ENCODE measurements at regions not wholly inside any gene's neighbourhood (a gene's known extent, or its start where the extent isn't known, plus 50 kb on each side); places are given as distances from the start of the nearest gene placed in this dataset.

DNA sequence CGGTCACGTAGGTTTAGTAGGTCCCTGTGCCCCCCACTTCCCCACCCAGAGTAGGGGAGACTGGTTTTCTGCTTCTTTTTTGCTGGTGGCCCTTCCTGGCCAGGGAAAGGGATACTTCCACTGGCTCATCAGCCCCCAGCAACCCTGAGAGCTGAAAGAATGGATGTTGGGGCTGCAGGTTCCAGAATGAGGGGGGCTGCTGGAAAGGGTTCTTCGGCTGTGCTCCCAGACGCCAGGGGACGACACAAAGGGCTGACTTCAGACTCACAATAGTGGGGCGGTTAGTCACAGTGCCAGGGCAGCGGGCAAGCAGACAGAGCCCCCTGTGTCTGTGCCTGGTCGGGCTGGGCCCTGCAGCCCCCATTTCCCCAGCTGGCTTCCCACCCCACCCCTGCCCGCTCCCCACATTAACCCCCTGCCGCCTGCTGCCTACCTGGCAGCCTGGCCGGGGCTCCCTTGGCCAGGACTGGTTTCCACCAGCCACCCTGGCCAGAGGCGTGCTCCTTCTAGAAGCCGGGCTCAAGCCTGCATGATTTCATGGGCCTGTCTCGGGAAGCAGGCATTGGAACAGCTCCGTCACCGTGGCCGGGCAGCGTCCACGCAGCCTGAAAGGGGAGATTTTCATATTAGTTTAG, 79.1 kb upstream of the WNT7B start:
- DNase-seq = no peak
- Mint-ChIP-seq H3K9me3 (no peaks in the 10 kb centered on the region), H3K36me3 (peaks cover 3% of the 10 kb centered on the region), H3K4me3 (no peak overlapping the region), H3K27me3 (no peaks in the 10 kb centered on the region), H3K27ac (peak overlapping the region; percentile 92), H3K4me1 (ENCODE audit: low read depth) (peaks cover 47% of the 10 kb centered on the region)
- ChIA-PET POLR2A (interaction anchor here (0.8 to 1.1 kb wide), 2 partner anchors 14 to 19 kb away, joined by 3 read pairs; no protein-coding TSS in a partner anchor), CTCF (interaction anchor here (1.0 to 1.8 kb wide), 3 partner anchors 11 to 50 kb away, joined by 3 to 5 read pairs (median 3); no protein-coding TSS in a partner anchor)
- intact Hi-C loops (cut with micrococcal nuclease) = loop anchor here (2.0 kb wide), 1 partner anchor 13 kb away; no protein-coding TSS in a partner anchor

DNA sequence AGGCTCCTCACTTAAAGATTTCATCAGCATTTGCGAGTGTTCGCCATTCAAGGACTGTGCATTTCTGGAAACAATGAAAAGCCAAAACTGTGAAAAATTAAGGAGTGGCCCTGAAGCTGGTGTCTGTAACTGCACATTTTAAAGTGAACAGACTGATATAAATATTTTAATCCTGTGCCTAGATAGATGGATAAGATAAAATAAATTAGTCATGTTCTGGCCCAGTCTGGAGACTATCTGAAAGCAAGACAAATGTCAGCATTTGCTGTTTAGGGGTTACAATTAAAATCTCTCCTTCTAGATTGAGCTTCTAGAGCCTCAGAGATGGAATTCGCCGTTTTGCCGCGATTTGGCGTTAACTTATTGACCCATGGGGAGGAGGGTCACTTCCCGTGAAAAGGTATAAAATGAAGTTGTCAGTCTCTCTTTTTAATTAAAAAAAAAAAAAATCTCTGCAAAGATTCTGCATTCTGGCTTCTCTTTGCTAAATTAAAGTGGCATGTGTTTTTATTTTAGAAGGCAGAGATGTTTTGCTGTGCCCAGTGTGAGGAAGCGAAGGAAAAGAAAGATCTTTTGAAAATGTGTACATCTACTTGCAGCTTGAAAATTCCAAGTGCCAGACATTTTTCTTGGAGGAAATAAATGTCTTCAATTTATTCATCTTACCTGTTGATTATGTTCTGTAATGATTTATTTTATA, 79.7 kb upstream of the WNT7B start:
- Mint-ChIP-seq H3K4me3 (no peak overlapping the region), H3K9me3 (no peaks in the 10 kb centered on the region), H3K27me3 (no peaks in the 10 kb centered on the region), H3K4me1 (ENCODE audit: low read depth) (peaks cover 40% of the 10 kb centered on the region), H3K27ac (no peak overlapping the region), H3K36me3 (peaks cover 3% of the 10 kb centered on the region)
- CTCF ChIA-PET = interaction anchor here (1.0 to 1.8 kb wide), 2 partner anchors 43 to 50 kb away, joined by 3 to 5 read pairs; no protein-coding TSS in a partner anchor
- DNase-seq = no peak
- intact Hi-C loops (cut with micrococcal nuclease) = no loop called here
- POLR2A ChIA-PET = interaction anchor here (0.8 to 1.1 kb wide), 2 partner anchors 13 to 20 kb away, joined by 3 read pairs; no protein-coding TSS in a partner anchor

DNA sequence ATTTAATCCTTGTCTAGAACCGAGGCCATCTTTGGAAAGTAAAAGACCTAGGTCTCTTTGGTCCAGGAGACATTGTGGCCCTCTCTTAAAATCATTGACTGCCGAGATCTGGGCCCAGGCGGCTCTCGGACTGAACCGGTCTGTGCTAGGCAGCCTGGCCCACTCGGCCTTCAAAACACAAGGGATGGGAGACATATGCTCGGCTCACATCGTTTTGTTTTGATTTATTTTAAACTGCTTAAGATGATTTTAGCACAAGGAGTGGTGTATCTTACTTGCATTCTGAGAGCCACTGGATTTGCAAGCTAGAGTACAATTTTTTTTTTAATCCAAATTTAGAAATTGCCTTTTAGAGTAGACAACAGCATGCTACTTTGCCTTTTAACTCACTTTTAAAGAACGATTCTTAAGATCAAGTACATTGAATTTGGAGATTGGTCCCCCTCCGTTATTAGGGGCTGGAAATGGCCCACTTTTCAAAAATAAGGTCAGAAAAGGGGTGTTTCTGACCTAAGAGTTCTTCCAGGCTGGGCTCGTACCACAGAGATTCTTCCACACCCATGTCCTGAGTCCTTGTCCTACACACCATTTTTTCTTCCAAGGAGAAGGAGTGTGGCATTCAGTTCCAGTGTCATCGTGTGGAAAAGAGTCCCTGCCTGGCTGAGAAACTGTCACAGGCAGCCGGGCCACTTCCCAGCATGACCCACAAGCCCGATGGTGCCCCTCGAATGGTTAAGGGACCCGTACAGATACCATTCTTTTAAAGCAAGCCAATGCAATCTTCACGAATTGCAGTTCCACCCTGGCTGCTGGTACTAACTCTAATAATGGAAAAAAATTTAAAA, 80.5 kb upstream of the WNT7B start:
- Mint-ChIP-seq H3K36me3 (peaks cover 3% of the 10 kb centered on the region), H3K4me1 (ENCODE audit: low read depth) (peaks cover 42% of the 10 kb centered on the region), H3K9me3 (no peaks in the 10 kb centered on the region), H3K27me3 (no peaks in the 10 kb centered on the region), H3K4me3 (peak overlapping the region; percentile 26), H3K27ac (peak overlapping the region; percentile 85)
- no peak for DNase-seq
- intact Hi-C loops (cut with micrococcal nuclease) = loop anchor here (1.0 kb wide), 1 partner anchor 22 kb away; no protein-coding TSS in a partner anchor
- ChIA-PET POLR2A (interaction anchor here (1.1 to 1.3 kb wide), 2 partner anchors 12 to 13 kb away, joined by 3 to 6 read pairs; no protein-coding TSS in a partner anchor), CTCF (interaction anchor here (0.6 to 3.4 kb wide), 4 partner anchors 21 to 240 kb away, joined by 3 to 8 read pairs (median 4); no protein-coding TSS in a partner anchor)

DNA sequence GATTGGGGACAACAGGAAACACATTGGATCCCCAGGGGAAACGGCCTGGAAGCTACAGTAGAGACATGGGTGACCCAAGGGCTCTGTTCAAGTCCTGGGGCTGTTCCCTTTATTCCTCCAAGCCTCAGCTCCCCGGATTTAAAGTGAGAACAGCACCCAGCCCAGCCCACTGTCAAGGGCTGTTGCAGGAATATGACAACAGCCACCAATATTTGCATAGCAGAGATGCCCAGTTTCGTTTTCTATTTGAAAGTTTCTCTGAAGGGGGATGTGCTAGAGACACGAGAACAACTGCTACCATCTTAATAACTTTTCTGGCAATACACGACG, 81.1 kb upstream of the WNT7B start:
- peak overlapping the region; percentile 85 for H3K27ac Mint-ChIP-seq
- no peak overlapping the region for H3K4me3 Mint-ChIP-seq
- intact Hi-C loops (cut with micrococcal nuclease) = loop anchor here (1.0 kb wide), 1 partner anchor 23 kb away; no protein-coding TSS in a partner anchor
- CTCF ChIA-PET = interaction anchor here (0.6 to 3.4 kb wide), 3 partner anchors 22 to 240 kb away, joined by 3 to 8 read pairs (median 5); no protein-coding TSS in a partner anchor
- H3K27me3 Mint-ChIP-seq = no peaks in the 10 kb centered on the region
- peak; percentile 61 for DNase-seq
- H3K4me1 Mint-ChIP-seq (ENCODE audit: low read depth) = peaks cover 38% of the 10 kb centered on the region
- POLR2A ChIA-PET = interaction anchor here (1.3 kb wide), 1 partner anchor 13 kb away, joined by 6 read pairs; no protein-coding TSS in a partner anchor
- no peaks in the 10 kb centered on the region for H3K9me3 Mint-ChIP-seq
- peaks cover 3% of the 10 kb centered on the region for H3K36me3 Mint-ChIP-seq

DNA sequence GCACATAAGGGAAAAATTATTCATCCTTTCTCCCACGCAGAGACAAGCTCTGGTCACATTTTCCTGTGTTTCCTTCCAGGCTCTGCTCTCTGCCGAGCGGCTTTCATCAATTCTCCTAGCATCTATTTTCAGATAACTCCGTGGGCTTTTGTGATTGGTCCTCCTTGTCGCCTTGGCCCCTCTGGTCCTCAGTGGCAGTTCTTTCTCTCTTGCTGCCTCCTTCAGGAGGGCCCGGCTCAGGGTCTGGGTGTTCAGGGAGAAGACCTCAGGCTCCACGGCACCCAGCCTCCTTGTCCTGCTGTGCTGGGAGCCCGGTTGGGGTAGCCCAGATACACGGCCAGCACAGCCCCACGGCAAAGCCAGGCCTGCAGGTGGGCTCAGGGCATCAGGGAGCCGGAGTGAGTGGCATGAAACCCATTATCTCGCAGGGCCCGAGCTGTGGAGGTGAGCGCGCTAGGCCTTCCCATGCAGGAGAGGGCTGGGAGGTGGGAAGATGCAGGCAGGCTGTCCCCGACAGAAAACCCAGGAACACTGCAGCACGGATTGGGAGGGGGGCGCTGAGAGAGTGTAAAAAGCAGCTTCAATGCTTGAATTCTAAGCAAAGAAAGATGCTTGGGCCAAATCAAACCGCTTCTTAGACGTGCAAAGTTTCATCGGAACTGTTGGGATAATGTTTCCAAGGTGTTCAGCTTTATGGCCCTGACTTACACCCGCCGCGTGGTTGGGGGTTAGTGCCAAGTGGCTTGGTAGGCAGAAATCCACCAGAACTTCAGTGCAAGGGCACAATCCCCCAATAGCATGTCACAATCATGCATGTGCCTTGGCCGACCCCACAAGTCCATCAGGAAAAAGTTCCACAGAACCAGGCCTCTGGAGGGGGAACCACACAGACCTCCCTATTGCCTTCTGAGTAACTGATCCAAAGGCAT, 81.9 kb upstream of the WNT7B start:
- intact Hi-C loops (cut with micrococcal nuclease) = loop anchor here (1.0 kb wide), 1 partner anchor 24 kb away; no protein-coding TSS in a partner anchor

DNA sequence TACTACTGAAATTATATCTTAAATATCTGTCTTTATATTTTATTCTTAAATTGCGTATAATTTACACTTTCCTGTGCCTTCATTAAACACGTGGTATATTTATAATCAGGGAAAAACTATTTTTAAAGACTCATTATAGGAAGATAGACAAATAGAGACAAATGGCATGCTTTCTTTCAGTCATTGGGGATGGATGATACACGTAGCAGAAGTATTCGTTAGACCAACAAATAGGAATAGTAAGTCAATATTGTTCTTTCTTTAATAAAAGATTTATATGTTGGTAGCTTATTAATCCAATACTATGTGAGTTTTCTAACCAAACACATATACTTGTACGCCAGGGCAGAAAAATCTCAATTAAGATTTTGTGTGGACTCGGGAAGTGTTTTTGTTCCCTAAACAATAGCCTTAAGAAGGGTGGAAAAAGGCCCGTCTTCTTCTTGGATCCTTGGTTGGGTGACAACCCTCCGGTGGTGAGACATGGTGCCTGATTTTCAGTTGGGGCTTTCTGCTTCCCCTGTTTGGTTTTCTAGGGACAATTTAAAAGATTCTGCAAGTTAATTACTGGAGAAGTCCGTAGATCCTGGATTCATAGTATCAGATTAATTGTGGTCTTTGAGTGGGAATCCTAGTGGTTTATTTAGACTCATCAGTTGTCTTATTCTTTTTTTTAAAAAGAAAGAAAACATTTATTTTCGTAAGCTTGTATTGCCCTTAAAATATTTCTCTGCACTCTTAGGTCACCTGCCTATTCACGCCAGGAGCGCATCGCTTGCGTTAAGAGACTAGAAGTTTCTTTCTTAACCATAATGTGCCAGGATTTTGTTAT, 83.5 kb upstream of the WNT7B start:
- intact Hi-C loops (cut with micrococcal nuclease) = no loop called here

More for the DNA sequence above, 81.9 kb upstream of the WNT7B start:
- H3K9me3 Mint-ChIP-seq = no peaks in the 10 kb centered on the region
- POLR2A ChIA-PET = interaction anchor here (1.3 kb wide), 1 partner anchor 12 kb away, joined by 6 read pairs; no protein-coding TSS in a partner anchor
- peaks cover 3% of the 10 kb centered on the region for H3K36me3 Mint-ChIP-seq
- peak overlapping the region; percentile 41 for H3K4me3 Mint-ChIP-seq
- peak overlapping the region; percentile 85 for H3K27ac Mint-ChIP-seq
- peak; percentile 9 for DNase-seq
- H3K27me3 Mint-ChIP-seq = no peaks in the 10 kb centered on the region
- peaks cover 38% of the 10 kb centered on the region for H3K4me1 Mint-ChIP-seq (ENCODE audit: low read depth)
- CTCF ChIA-PET = interaction anchor here (1.0 to 3.4 kb wide), 2 partner anchors 12 to 22 kb away, joined by 4 to 8 read pairs; no protein-coding TSS in a partner anchor

DNA sequence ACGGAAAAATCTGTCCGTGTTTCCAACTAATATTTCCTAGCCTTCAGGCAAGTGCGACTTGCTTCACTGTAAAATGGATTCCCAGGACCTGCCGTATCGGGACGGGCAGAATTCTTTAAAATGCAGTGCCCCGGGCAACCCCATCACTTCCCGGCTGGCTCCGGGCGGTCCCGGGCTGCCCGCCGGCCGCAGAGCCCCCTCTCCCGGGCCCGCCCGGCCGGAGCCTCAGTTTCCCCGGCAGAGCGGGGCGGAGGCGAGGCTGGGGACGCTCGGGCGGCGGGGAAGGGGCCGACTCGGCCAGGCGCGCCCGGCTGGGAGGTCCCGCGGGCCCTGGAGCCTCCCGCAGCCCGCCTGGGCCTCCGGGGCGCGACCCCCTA, 84.2 kb upstream of the WNT7B start:
- Mint-ChIP-seq H3K9me3 (no peaks in the 10 kb centered on the region), H3K4me1 (ENCODE audit: low read depth) (peaks cover 35% of the 10 kb centered on the region), H3K36me3 (no peaks in the 10 kb centered on the region), H3K4me3 (no peak overlapping the region), H3K27ac (no peak overlapping the region), H3K27me3 (no peaks in the 10 kb centered on the region)
- no peak for DNase-seq
- ChIA-PET POLR2A (no interaction called here), CTCF (interaction anchor here (1.1 kb wide), 1 partner anchor 56 kb away, joined by 4 read pairs; no protein-coding TSS in a partner anchor)
- intact Hi-C loops (cut with micrococcal nuclease) = no loop called here

More for the DNA sequence above, 83.5 kb upstream of the WNT7B start:
- POLR2A ChIA-PET = no interaction called here
- CTCF ChIA-PET = interaction anchor here (3.4 kb wide), 1 partner anchor 24 kb away, joined by 8 read pairs; no protein-coding TSS in a partner anchor
- no peaks in the 10 kb centered on the region for H3K27me3 Mint-ChIP-seq
- H3K4me1 Mint-ChIP-seq (ENCODE audit: low read depth) = peaks cover 35% of the 10 kb centered on the region
- no peaks in the 10 kb centered on the region for H3K36me3 Mint-ChIP-seq
- no peak for DNase-seq
- H3K4me3 Mint-ChIP-seq = no peak overlapping the region
- no peaks in the 10 kb centered on the region for H3K9me3 Mint-ChIP-seq
- H3K27ac Mint-ChIP-seq = no peak overlapping the region

DNA sequence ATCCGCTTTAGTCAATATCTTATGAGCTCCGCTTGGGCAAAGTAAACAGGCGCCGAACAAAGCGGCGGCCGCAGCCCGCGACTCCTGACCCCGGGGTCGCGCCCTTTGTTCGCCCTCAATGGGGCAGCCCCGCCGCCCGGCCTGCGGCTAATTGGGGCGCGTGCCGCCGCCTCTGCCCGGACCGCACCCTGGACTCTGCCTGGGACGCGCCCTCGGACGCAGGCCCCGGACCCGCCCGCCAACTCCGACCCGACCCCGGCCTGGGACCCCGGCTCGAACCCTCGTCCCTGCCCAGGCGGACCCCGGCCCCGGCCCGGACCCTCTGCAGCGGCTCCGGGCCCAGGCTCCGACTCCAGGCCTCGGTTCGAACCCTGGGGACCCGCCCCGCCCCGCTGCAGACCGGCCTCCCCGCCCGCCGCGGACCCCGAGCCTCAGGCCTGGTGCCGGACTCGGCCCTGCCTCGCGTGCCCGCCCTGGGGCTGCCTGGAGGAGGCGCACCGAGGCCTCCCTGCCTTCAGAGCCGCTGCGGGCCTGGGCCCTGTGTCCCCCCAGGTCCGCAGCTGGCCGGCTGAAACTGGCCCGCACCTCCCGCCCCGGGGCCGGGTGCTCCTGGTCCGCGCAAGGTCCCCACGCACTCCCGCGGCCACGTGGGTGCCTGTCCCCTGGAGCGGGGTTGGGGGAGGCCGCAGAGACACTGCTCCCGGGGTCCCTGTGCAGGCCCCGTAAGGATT, 84.7 kb upstream of the WNT7B start:
- no peaks in the 10 kb centered on the region for H3K36me3 Mint-ChIP-seq
- POLR2A ChIA-PET = no interaction called here
- CTCF ChIA-PET = interaction anchor here (1.1 kb wide), 1 partner anchor 56 kb away, joined by 4 read pairs; no protein-coding TSS in a partner anchor
- no peaks in the 10 kb centered on the region for H3K9me3 Mint-ChIP-seq
- no peak overlapping the region for H3K27ac Mint-ChIP-seq
- intact Hi-C loops (cut with micrococcal nuclease) = no loop called here
- H3K4me1 Mint-ChIP-seq (ENCODE audit: low read depth) = peaks cover 35% of the 10 kb centered on the region
- no peak for DNase-seq
- no peak overlapping the region for H3K4me3 Mint-ChIP-seq
- H3K27me3 Mint-ChIP-seq = no peaks in the 10 kb centered on the region

DNA sequence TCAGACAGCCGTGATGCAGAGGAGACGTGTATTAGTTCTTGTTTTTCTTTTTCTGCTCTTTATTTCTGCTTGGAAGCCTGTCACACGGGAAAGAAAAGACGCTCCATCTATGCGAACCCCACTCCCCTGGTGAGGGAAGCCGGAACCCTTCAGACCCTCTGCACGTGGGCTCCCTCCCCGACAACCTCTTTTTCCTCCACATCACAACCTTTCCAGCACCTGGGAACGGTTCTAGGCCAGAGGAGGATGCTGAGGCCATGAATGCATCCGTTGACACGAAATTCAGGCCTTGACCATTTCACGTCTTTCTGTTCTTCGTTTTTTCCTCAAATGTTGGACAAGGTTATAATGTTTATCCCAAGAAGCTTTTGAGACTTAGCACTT, 85.3 kb upstream of the WNT7B start:
- CTCF ChIA-PET = interaction anchor here (1.1 kb wide), 1 partner anchor 55 kb away, joined by 4 read pairs; no protein-coding TSS in a partner anchor
- Mint-ChIP-seq H3K4me1 (ENCODE audit: low read depth) (peaks cover 36% of the 10 kb centered on the region), H3K27ac (no peak overlapping the region), H3K9me3 (no peaks in the 10 kb centered on the region), H3K4me3 (no peak overlapping the region), H3K36me3 (no peaks in the 10 kb centered on the region), H3K27me3 (no peaks in the 10 kb centered on the region)
- POLR2A ChIA-PET = no interaction called here
- no peak for DNase-seq
- intact Hi-C loops (cut with micrococcal nuclease) = no loop called here
